Activated gamma-delta T cell treated with Interleukin-2 at 50 U/mL for 16 hours (primary cell): ENCODE measurements at regions not wholly inside any gene's neighbourhood (a gene's known extent, or its start where the extent isn't known, plus 50 kb on each side); places are given as distances from the start of the nearest gene placed in this dataset.
"Not testable (repeated sequence)": the region's sequence is repeated elsewhere in the genome, so short reads cannot be mapped to it uniquely, and the experiment has no call there.

Source experiments
- DNase-seq: peaks from one replicate; pipeline ENCODE4 v3.0.0-alpha.2; 2020

- no peak for DNase-seq
These were observed 250.8 kb downstream of the DLL1 start for GRCh38 chr6:170040115-170040500.

- no peak for DNase-seq
These were observed 251.4 kb downstream of the DLL1 start for GRCh38 chr6:170039156-170040114.

- DNase-seq = no peak
These were observed 252.2 kb downstream of the DLL1 start for GRCh38 chr6:170038708-170039107.

- no peak for DNase-seq
These were observed 252.6 kb downstream of the DLL1 start for GRCh38 chr6:170038251-170038650.

- no peak for DNase-seq
These were observed 253.2 kb downstream of the DLL1 start for GRCh38 chr6:170037541-170038250.

- DNase-seq = no peak
These were observed 254.0 kb downstream of the DLL1 start for GRCh38 chr6:170036916-170037315.

GRCh38 chr6:170036367-170036766 is 254.5 kb downstream of the DLL1 start:
- not testable (repeated sequence) for DNase-seq

- DNase-seq = no peak
These were observed 255.0 kb downstream of the DLL1 start for GRCh38 chr6:170035901-170036304.

- no peak for DNase-seq
These were observed 255.8 kb downstream of the DLL1 start for GRCh38 chr6:170035044-170035443.

- DNase-seq = no peak
These were observed 256.6 kb downstream of the DLL1 start for GRCh38 chr6:170034294-170034693.

GRCh38 chr6:170033666-170034065 is 257.2 kb downstream of the DLL1 start:
- no peak for DNase-seq

GRCh38 chr6:170032706-170033309 is 258.1 kb downstream of the DLL1 start:
- no peak for DNase-seq

GRCh38 chr6:170032197-170032596 is 258.7 kb downstream of the DLL1 start:
- no peak for DNase-seq

GRCh38 chr6:170031684-170032121 is 259.2 kb downstream of the DLL1 start:
- no peak for DNase-seq

- no peak for DNase-seq
These were observed 259.9 kb downstream of the DLL1 start for GRCh38 chr6:170030821-170031471.

GRCh38 chr6:170030284-170030815 is 260.5 kb downstream of the DLL1 start:
- no peak for DNase-seq

GRCh38 chr6:170029416-170030283 is 261.2 kb downstream of the DLL1 start:
- DNase-seq = no peak

GRCh38 chr6:170028629-170029345 is 262.1 kb downstream of the DLL1 start:
- DNase-seq = no peak

- no peak for DNase-seq
These were observed 263.2 kb downstream of the DLL1 start for GRCh38 chr6:170027647-170028043.

GRCh38 chr6:170026751-170027646 is 263.9 kb downstream of the DLL1 start:
- no peak for DNase-seq
